SK-MEL-5 (cell line): ENCODE measurements at regions not wholly inside any gene's neighbourhood (a gene's known extent, or its start where the extent isn't known, plus 50 kb on each side); places are given as distances from the start of the nearest gene placed in this dataset.
"Not testable (repeated sequence)": the region's sequence is repeated elsewhere in the genome, so short reads cannot be mapped to it uniquely, and the experiment has no call there.

Experiments used
- DNase-seq: peaks from one replicate; pipeline ENCODE4 v3.0.0-alpha.2; 2016; ENCODE audit warnings: low read depth, low spot score
- in situ Hi-C: cut with HindIII; loops from 2 replicates; pipeline ENCODE4 v1.10.0; 2016; ENCODE audit warnings: low sequenced_read_pairs, high pct_unique_total_duplicates, low pct_unique_long_range_greater_than_20kb

GRCh38 chr5:119769695-119770693 lies 140.6 kb downstream of the FAM170A start:
- peak; percentile 19 for DNase-seq
- in situ Hi-C loops: not testable (repeated sequence)

GRCh38 chr5:119780145-119780544 lies 150.8 kb downstream of the FAM170A start:
- DNase-seq, in situ Hi-C loops: not testable (repeated sequence)

- no peak for DNase-seq
- in situ Hi-C loops: no loop called here
Observed at GRCh38 chr5:119785057-119785456, 155.7 kb downstream of the FAM170A start.

- in situ Hi-C loops: no loop called here
Observed at GRCh38 chr5:119789406-119790117, 160.2 kb downstream of the FAM170A start.

GRCh38 chr5:119792161-119792799 lies 162.9 kb downstream of the FAM170A start:
- in situ Hi-C loops: no loop called here
- no peak for DNase-seq

More at GRCh38 chr5:119789406-119790117, 160.2 kb downstream of the FAM170A start:
- DNase-seq: no peak

GRCh38 chr5:119795768-119796167 lies 166.4 kb downstream of the FAM170A start:
- DNase-seq: no peak
- in situ Hi-C loops: no loop called here

GRCh38 chr5:119801570-119801969 lies 172.2 kb downstream of the FAM170A start:
- in situ Hi-C loops: no loop called here
- DNase-seq: no peak

- in situ Hi-C loops: no loop called here
- no peak for DNase-seq
Observed at GRCh38 chr5:119808024-119808423, 178.7 kb downstream of the FAM170A start.

- in situ Hi-C loops: no loop called here
- peak; percentile 8 for DNase-seq
Observed at GRCh38 chr5:119808474-119808873, 179.1 kb downstream of the FAM170A start.

GRCh38 chr5:119810217-119810616 lies 180.9 kb downstream of the FAM170A start:
- no peak for DNase-seq
- in situ Hi-C loops: no loop called here

GRCh38 chr5:119811458-119811857 lies 182.1 kb downstream of the FAM170A start:
- no peak for DNase-seq
- in situ Hi-C loops: no loop called here

- DNase-seq: no peak
- in situ Hi-C loops: no loop called here
Observed at GRCh38 chr5:119814655-119815054, 185.3 kb downstream of the FAM170A start.

- in situ Hi-C loops: no loop called here
- no peak for DNase-seq
Observed at GRCh38 chr5:119816055-119816454, 186.7 kb downstream of the FAM170A start.

- in situ Hi-C loops: no loop called here
- no peak for DNase-seq
Observed at GRCh38 chr5:119820016-119820415, 190.7 kb downstream of the FAM170A start.

GRCh38 chr5:119820608-119821007 lies 191.2 kb downstream of the FAM170A start:
- DNase-seq: no peak
- in situ Hi-C loops: no loop called here

- no peak for DNase-seq
- in situ Hi-C loops: no loop called here
Observed at GRCh38 chr5:119828541-119828940, 199.2 kb downstream of the FAM170A start.

- in situ Hi-C loops: no loop called here
- no peak for DNase-seq
Observed at GRCh38 chr5:119829341-119829740, 200.0 kb downstream of the FAM170A start.

- no peak for DNase-seq
- in situ Hi-C loops: no loop called here
Observed at GRCh38 chr5:119833176-119833575, 203.8 kb downstream of the FAM170A start.
